NT2/D1 (cell line): ENCODE measurements at regions not wholly inside any gene's neighbourhood (a gene's known extent, or its start where the extent isn't known, plus 50 kb on each side); places are given as distances from the start of the nearest gene placed in this dataset.
"Not testable (repeated sequence)": the region's sequence is repeated elsewhere in the genome, so short reads cannot be mapped to it uniquely, and the experiment has no call there.

Experiments used
- DNase-seq: peaks from one replicate; pipeline ENCODE4 v3.0.0-alpha.2; 2011; ENCODE audit warnings: low read depth, low spot score
- H3K27me3 ChIP-seq: 2 replicates; pipeline ENCODE4 v1.6.0; 2011; ENCODE audit warnings: mild to moderate bottlenecking; ENCODE audit not compliant: insufficient read length, insufficient read depth
- H3K36me3 ChIP-seq: 2 replicates; pipeline ENCODE4 v1.6.1; 2011; ENCODE audit warnings: mild to moderate bottlenecking, low read length, mixed read lengths; ENCODE audit not compliant: insufficient read depth, insufficient read length
- H3K4me1 ChIP-seq: 2 replicates; pipeline ENCODE4 v1.5.1; 2011; ENCODE audit not compliant: insufficient read depth, insufficient read length
- H3K4me3 ChIP-seq: 2 replicates; pipeline ENCODE4 v1.5.1; 2011; ENCODE audit warnings: low read depth; ENCODE audit not compliant: insufficient read length
- H3K9ac ChIP-seq: 2 replicates; pipeline ENCODE4 v1.6.0; 2011; ENCODE audit warnings: low read depth; ENCODE audit not compliant: insufficient read length
- H3K9me3 ChIP-seq: 2 replicates; pipeline ENCODE4 v1.5.1; 2011; ENCODE audit warnings: mild to moderate bottlenecking, low read length; ENCODE audit not compliant: insufficient read depth
- SUZ12 ChIP-seq: IDR thresholded peaks from 2 replicates; pipeline ENCODE4 v1.6.1; 2011; ENCODE audit not compliant: insufficient read length, insufficient read depth; ENCODE audit errors: extremely low read depth
- ZNF274 ChIP-seq: IDR thresholded peaks from 2 replicates; pipeline ENCODE4 v1.6.1; 2011; ENCODE audit warnings: mild to moderate bottlenecking, low read depth, low read length

DNA sequence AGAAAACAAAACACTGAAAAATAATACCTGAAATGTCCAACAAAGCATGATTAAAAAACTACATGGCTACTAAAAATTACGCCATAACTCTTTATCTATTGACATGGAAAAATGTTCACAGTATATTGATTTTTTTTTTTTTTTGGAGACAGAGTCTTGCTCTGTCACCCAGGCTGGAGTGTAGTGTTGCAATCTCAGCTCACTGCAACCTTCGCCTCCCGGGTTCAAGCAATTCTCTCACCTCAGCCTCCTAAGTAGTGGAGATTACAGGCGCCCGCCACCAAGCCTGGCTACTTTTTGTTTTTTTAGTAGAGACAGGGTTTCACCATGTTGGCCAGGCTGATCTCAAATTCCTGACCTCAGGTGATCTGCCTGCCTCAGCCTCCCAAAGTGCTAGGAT, 96.8 kb downstream of the TRIM69 start:
- not testable (repeated sequence) for H3K27me3 ChIP-seq, H3K4me3 ChIP-seq, H3K9ac ChIP-seq, H3K4me1 ChIP-seq, H3K9me3 ChIP-seq, DNase-seq, H3K36me3 ChIP-seq

DNA sequence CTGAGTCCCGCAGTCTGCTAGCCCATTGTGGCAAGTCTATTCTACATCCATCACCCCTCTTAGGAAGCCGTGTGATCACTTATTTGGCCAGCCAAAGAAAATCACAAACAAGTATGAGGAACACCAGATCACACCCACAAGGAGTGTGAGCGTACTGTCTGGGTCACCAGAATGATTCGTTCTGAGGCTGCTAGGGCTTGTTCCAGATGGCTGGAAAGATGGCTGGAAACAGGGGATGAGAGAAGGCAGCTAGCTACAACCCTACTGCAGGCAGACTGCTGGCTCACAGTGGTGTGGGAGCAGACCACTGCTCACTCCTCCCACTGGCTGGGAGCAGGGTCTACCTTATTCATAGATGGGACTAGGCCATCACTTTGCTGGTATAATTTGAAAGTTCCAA, 97.4 kb downstream of the TRIM69 start:
- not testable (repeated sequence) for H3K4me1 ChIP-seq, H3K36me3 ChIP-seq, H3K27me3 ChIP-seq, H3K9ac ChIP-seq, H3K4me3 ChIP-seq, H3K9me3 ChIP-seq, DNase-seq

DNA sequence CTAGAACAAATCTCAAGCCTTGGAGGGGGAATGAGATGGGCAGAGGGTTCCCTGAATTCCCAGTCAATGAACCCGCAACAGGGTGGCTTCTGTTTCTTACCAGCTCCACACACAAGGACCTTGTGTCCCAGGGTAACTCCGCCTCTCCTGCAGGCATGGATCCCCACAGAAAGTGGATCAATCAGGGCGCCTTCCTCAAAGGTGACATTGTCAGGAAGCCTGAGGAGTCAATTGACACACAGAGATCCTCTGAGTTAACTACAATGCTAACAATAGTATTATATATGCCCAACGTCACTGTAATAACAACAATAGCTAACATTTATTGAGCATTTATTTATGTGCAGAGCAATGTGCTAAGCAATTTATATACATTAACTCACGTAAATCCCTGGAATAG, 98.8 kb downstream of the TRIM69 start:
- not testable (repeated sequence) for H3K36me3 ChIP-seq, H3K4me3 ChIP-seq, H3K27me3 ChIP-seq, H3K9me3 ChIP-seq, DNase-seq, H3K9ac ChIP-seq, H3K4me1 ChIP-seq

DNA sequence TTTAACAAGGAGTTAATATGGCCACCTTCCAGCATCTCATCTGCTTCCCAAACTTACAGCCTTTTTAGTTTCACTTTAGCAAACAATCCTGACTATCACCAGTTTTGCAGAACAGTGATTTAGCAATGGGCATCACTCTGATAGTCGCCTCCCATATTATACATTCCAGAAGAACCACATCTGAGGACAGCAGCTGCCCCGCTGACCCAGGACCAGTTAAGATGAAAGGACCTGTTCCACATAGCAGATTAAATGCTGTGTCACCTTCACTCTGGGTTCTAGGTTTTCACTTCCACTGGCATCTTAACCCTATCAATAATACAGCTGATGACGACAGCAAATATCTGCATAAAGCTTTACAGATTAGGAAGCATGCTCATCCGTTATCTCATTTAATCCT, 99.8 kb downstream of the TRIM69 start:
- no peak for DNase-seq
- TF ChIP-seq SUZ12 (no peak), ZNF274 (no peak)
- Histone ChIP-seq H3K9me3 (no peaks in the 10 kb centered on the region), H3K4me1 (no peaks in the 10 kb centered on the region), H3K4me3 (no peak overlapping the region), H3K9ac (no peak overlapping the region), H3K36me3 (no peaks in the 10 kb centered on the region), H3K27me3 (no peaks in the 10 kb centered on the region)

DNA sequence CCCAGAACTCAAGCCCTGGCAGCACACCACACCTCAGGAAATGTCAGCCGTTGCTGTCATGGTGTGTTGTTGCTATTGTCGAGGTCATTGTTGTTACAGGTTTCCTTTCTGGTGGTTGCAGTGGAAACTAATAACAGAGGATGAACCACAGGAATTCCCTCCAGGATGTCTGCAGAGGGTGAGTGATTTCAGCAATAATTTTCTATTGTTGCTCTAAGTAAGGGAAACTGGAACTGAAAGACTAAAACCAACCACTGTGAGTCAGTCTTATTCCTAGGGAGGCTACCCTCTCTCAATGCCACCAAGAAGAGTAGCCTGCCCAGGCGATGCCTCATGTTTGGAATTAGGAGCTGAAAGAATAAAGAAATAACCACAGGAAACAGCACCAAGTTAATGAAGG, 102.6 kb downstream of the TRIM69 start:
- H3K9me3 ChIP-seq, DNase-seq, H3K27me3 ChIP-seq, H3K4me3 ChIP-seq, H3K36me3 ChIP-seq, H3K4me1 ChIP-seq, H3K9ac ChIP-seq: not testable (repeated sequence)

DNA sequence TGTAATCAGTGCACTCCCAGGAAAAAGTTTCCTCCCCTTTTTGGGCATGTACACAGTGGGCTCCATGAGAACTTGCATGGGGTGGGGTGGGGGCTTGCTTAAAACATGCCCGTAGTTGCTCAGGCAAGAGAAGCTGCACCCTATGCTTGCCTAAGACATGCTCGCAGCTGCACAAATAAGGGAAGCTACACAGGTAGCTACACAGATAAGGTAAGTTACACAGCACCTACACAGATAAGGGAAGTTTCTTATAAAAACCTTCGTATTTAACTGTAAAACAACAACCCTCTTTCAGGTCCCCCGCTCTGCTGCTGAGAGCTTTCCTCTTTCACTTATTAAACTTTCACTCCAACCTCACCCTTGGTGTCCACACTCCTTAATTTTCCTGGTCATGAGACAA, 105.4 kb downstream of the TRIM69 start:
- H3K9me3 ChIP-seq, H3K4me1 ChIP-seq, DNase-seq, H3K9ac ChIP-seq, H3K27me3 ChIP-seq, H3K4me3 ChIP-seq, H3K36me3 ChIP-seq: not testable (repeated sequence)

DNA sequence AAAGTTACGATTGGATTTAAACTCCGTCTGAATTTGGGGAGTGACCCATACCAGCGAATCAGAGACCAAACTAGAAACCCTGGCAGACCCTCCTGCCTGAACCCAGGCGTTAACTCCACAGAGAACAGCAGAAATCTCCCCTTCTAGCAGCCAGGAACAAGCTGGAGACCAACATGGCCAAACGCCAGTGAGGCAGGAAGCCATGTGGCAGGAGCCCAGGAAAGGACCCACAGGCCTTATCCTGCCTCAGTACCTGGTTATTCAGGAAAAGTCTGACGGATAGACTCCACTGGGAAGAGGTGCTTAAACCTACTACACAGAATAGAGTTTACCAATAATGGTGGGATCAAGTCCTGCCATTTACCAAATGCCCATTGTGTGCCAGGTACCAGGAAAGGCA, 106.6 kb downstream of the TRIM69 start:
- H3K36me3 ChIP-seq, H3K27me3 ChIP-seq, H3K9ac ChIP-seq, H3K4me1 ChIP-seq, DNase-seq, H3K4me3 ChIP-seq, H3K9me3 ChIP-seq: not testable (repeated sequence)

DNA sequence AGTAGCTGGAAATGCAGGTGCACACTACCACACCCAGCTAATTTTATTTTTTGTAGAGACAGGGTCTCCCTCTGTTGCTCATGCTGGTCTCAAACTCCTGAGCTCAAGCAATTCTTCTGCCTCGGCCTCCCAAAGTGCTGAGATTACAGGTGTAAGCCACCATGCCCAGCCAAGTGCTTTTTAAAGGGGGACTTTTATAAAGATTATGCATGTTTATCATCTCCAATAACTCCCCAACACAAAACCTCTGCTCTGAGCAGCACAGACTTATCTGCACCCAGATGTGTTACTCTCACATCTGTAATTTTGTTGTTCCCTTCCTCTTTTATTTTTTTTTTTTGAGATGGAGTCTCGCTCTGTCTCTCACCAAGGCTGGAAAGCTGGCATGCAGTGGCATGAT, 108.6 kb downstream of the TRIM69 start:
- not testable (repeated sequence) for H3K4me1 ChIP-seq, H3K9me3 ChIP-seq, DNase-seq, H3K4me3 ChIP-seq, H3K27me3 ChIP-seq, H3K9ac ChIP-seq, H3K36me3 ChIP-seq

DNA sequence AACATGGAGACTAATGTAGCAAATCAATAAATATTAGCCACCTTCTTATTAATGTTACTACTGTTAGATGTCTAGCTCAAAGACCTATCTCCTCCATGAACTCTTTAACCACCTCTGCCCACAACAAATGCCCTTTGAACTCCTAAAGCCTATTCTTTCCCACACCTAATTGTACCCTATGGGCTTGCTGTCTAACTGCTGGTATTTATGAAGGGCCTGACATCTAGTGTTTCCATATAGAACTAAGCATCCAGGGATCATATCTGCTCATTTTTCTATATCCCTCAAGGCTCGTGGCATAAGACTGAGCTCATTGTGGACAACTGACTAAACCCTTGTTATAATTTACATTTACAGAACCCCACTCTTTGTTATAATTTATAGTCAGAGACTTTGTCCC, 109.8 kb downstream of the TRIM69 start:
- not testable (repeated sequence) for H3K9me3 ChIP-seq, H3K27me3 ChIP-seq, H3K4me3 ChIP-seq, H3K9ac ChIP-seq, DNase-seq, H3K4me1 ChIP-seq, H3K36me3 ChIP-seq

DNA sequence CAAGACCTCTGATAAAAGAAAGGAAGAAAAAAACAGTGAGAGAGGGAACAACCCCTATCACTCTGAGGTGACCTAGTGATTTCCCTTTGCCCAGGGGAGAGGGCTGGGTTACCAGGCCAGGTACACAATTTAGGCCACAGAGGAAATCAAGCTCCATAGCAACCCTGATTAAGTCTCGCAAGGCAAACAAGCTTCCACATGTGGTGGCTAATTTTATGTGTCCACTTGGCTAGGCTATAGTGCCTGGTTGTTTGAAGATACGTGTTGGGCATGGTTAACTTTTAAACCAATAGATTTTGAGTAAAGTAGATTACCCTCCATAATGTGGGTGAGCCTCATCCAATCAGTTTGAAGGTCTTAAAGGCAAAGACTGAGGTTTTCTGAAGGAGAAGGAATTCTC, 108.9 kb upstream of the TERB2 start:
- not testable (repeated sequence) for H3K9ac ChIP-seq, H3K36me3 ChIP-seq, H3K4me3 ChIP-seq, H3K27me3 ChIP-seq, H3K4me1 ChIP-seq, H3K9me3 ChIP-seq, DNase-seq

DNA sequence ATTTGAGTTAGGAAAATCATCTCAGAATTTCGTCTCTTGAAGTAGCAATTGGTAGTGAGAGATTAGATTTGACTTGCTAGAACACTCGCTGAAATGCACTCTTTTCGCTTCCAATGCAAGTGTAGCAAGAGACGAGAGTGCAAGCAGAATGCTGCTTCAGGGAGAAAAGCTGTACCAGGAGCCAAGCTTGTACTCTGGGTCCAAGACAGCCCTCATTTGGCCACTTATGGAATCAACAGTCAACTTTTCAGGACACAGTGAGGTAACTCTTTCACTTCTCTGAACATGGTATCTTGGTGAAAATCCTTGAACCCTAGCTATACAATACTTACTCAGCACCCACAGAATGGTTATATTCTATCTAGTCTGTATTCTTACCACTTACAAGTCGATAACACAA, 107.6 kb upstream of the TERB2 start:
- not testable (repeated sequence) for H3K27me3 ChIP-seq, DNase-seq, H3K4me3 ChIP-seq, H3K9me3 ChIP-seq, H3K36me3 ChIP-seq, H3K9ac ChIP-seq, H3K4me1 ChIP-seq

DNA sequence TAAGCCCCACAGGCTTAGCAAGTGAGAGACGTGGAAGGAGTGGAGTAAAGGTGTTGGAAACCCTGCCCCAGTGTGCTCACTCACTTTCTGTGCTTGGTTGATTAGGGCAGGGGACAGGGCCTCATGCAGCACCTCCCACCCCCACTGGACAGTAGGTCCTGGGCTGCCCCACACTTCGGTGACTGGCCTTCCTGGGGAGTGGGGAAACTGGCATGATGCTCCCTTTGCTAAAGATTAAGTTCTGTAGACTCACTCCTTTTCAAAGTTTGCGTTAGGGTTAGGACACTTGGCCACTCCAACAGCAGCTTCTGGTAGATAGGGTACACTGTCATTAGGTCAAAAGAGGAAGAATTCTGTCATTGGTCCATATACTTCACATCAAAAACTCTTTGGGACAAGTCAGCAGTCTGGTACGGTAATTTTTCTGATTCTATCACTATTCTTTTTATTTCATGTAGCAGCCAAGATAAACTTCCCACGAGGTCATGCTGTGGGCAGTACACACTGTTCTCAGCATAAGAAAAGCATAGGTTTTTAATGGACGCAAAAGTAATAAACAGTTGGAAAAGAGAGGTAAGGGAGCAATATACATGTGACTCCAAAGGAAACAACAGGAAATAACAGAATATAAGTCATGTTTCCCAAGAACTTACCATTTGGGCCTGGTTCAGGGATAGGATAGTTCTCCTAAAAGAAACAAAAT, 106.6 kb upstream of the TERB2 start:
- H3K4me3 ChIP-seq, H3K4me1 ChIP-seq, H3K27me3 ChIP-seq, H3K9me3 ChIP-seq, DNase-seq, H3K36me3 ChIP-seq, H3K9ac ChIP-seq: not testable (repeated sequence)
